Epithelial cell of proximal tubule (primary cell): ENCODE measurements at regions not wholly inside any gene's neighbourhood (a gene's known extent, or its start where the extent isn't known, plus 50 kb on each side); places are given as distances from the start of the nearest gene placed in this dataset.
"Not testable (repeated sequence)": the region's sequence is repeated elsewhere in the genome, so short reads cannot be mapped to it uniquely, and the experiment has no call there.

Experiments
- DNase-seq: peaks from one replicate; pipeline ENCODE4 v3.0.0-alpha.2; 2011; ENCODE audit warnings: low read depth
- H3K4me3 ChIP-seq: 2 replicates; pipeline ENCODE4 v1.5.1; 2011; ENCODE audit warnings: low read depth, mild to moderate bottlenecking, low read length
- CTCF ChIP-seq: conservative IDR thresholded peaks from 2 replicates; pipeline ENCODE4 v1.5.1; 2012; ENCODE audit warnings: low read depth, mild to moderate bottlenecking, low read length

GRCh38 chr14:50025776-50026175 lies 90.6 kb downstream of the VCPKMT start:
- no peak for DNase-seq
- no peak for TF ChIP-seq CTCF
- H3K4me3 ChIP-seq: no peak overlapping the region

- no peak for DNase-seq
- H3K4me3 ChIP-seq: no peak overlapping the region
- TF ChIP-seq CTCF: no peak
Measured at GRCh38 chr14:50026396-50026795, 90.0 kb downstream of the VCPKMT start.

GRCh38 chr14:50027816-50028215 lies 88.6 kb downstream of the VCPKMT start:
- no peak for DNase-seq
- no peak overlapping the region for H3K4me3 ChIP-seq
- TF ChIP-seq CTCF: no peak

GRCh38 chr14:50028458-50028857 lies 87.9 kb downstream of the VCPKMT start:
- DNase-seq: no peak
- no peak for TF ChIP-seq CTCF
- H3K4me3 ChIP-seq: no peak overlapping the region

GRCh38 chr14:50030036-50030435 lies 86.3 kb downstream of the VCPKMT start:
- no peak overlapping the region for H3K4me3 ChIP-seq
- DNase-seq: no peak
- no peak for TF ChIP-seq CTCF

GRCh38 chr14:50030911-50031310 lies 85.5 kb downstream of the VCPKMT start:
- H3K4me3 ChIP-seq, DNase-seq: not testable (repeated sequence)

GRCh38 chr14:50031602-50032313 lies 84.6 kb downstream of the VCPKMT start:
- no peak overlapping the region for H3K4me3 ChIP-seq
- DNase-seq: no peak
- no peak for TF ChIP-seq CTCF

- not testable (repeated sequence) for DNase-seq, H3K4me3 ChIP-seq
Measured at GRCh38 chr14:50032462-50033167, 83.8 kb downstream of the VCPKMT start.
